ENCODE measurements at regions not wholly inside any gene's neighbourhood (a gene's known extent, or its start where the extent isn't known, plus 50 kb on each side); places are given as distances from the start of the nearest gene placed in this dataset.

DNA sequence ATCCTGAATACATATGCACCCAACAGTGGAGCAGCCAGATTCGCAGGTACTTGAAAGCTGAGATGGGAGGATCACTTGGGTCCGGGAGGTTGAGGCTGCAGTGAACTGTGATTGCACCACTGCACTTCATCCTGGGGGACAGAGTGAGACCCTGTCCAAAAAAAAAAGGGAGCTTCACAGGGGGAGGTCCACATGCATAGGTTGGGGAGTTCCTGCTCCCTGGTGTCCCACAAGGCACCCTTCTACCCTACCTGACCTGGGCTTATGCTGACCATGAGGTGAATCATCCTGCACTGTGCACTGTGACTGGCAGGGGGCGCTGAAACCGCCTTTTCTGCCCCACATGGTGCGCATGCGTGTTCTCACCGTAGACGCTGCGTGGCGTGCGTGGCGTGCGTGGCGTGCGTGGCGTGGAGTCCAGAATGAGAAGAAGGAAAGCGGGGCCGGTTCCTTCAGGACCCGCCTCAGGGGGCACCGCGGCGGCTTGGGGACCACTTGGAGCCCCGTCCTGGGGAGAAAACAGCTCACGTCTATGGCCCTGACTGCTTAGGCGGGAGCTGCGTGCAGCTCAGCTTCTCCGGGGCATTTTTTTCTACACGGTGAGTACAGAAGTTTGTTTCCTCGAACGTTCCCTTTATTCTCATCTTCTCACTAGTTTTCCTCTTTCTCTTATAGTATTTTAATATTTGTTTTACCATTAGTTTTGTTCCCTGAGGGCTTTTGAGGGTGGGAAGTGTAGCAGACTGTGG is 116.6 kb upstream of the GRK3 start:
- TF ChIP-seq CTCF (IDR thresholded peaks at IDR 0.05) (peak; percentile 88 to 99 (median 92)), POLR2A (IDR thresholded peaks at IDR 0.05) (no peak)
- intact Hi-C loops (cut with DNase I; ENCODE audit: low total_unique reads) = no loop called here
- DNase-seq = peak; percentile 91

DNA sequence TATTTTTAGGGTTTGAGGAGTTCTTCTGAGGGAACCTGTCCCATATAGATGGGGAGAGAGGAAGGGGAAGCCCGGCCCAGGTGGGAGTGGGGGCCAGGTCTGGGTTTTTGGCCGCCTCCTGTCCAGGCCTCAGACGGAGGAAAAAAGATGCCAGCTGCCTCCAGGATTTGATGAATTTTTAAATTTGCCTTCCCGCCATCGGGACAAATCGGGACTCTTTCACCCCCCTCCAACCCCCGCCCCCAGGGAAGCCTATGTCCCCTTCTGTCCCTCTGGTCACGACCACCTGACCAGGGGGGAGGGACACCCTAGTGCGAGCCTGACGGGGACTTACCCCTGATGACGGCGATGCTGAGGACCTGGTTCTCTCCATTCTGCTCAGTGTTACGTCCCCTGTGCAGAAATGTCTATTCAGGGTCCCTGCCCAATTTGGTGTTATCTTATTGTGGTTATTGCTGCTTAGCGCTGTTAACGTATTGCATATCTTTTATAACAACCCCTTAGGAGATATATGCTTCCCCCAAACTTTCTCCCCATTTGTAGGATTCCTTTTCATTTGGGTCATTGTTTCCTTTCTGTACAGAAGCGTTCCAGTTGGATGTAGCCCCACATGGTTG is 115.9 kb upstream of the GRK3 start:
- Histone ChIP-seq H3K27ac (peak overlapping the region; percentile 46 to 79), H3K9me3 (no peaks in the 10 kb centered on the region), H3K4me3 (peak overlapping the region; percentile 73 to 87), H3K27me3 (no peaks in the 10 kb centered on the region), H3K4me1 (peaks cover 31% of the 10 kb centered on the region), H3K36me3 (ENCODE audit: low read depth, missing control alignments) (no peaks in the 10 kb centered on the region)
- no peak for DNase-seq
- intact Hi-C loops (cut with DNase I; ENCODE audit: low total_unique reads) = no loop called here
- 1 to 2% methylated on average over 16 of the region's 16 CpGs for WGBS, 2 donors
- no peak for TF ChIP-seq CTCF (IDR thresholded peaks at IDR 0.05)
- no peak for TF ChIP-seq POLR2A (IDR thresholded peaks at IDR 0.05)

More for the DNA sequence above, 116.6 kb upstream of the GRK3 start:
- Histone ChIP-seq H3K4me3 (peak overlapping the region; percentile 73 to 87), H3K36me3 (ENCODE audit: low read depth, missing control alignments) (no peaks in the 10 kb centered on the region), H3K9me3 (no peaks in the 10 kb centered on the region), H3K27me3 (no peaks in the 10 kb centered on the region), H3K4me1 (peaks cover 25% of the 10 kb centered on the region), H3K27ac (peak overlapping the region; percentile 46 to 79)
- 4 to 5% methylated on average over 26 to 30 of the region's 30 CpGs for WGBS, 2 donors

DNA sequence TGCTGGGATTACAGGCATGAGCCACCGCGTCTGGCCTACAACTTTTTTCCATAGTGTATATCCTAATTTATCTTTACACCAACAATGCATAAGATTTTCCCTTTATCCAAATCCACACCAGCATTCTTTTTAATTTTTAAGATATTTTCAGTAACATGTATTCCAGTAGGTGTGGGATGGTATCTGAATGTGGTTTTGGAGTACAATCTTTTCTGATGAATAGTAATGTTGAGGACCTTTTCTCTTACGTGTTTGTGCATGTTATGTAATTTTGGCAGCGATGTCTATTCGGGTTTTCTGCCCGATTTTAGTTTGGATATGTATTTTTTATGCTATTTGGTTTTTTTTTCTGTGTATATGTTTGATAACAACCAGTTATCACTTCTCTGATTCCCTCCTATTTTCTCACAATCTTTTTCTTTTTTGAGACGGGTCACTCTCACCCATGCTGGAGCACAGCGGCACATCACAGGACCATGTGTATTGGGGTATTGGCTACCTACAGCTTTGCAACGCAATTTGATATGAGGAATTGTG is 114.6 kb upstream of the GRK3 start:
- DNase-seq = no peak
- Histone ChIP-seq H3K4me1 (peaks cover 31% of the 10 kb centered on the region), H3K27me3 (no peaks in the 10 kb centered on the region), H3K27ac (no peak overlapping the region), H3K4me3 (peak overlapping the region in 1 of 2 donors; percentile 4), H3K36me3 (ENCODE audit: low read depth, missing control alignments) (no peaks in the 10 kb centered on the region), H3K9me3 (no peaks in the 10 kb centered on the region)
- 60 to 74% methylated on average over 9 of the region's 9 CpGs for WGBS, 2 donors
- intact Hi-C loops (cut with DNase I; ENCODE audit: low total_unique reads) = no loop called here
- TF ChIP-seq CTCF (IDR thresholded peaks at IDR 0.05) (no peak), POLR2A (IDR thresholded peaks at IDR 0.05) (no peak)

GRCh38 chr22:25451480-25452114 is 112.9 kb upstream of the GRK3 start:
- peaks cover 31% of the 10 kb centered on the region for H3K4me1 ChIP-seq
- WGBS, 2 donors = 64 to 71% methylated on average over 2 of the region's 2 CpGs

More at GRCh38 chr22:25451480-25452114, 112.9 kb upstream of the GRK3 start:
- H3K27ac ChIP-seq = peak overlapping the region; percentile 39 to 44
- no peak for TF ChIP-seq POLR2A (IDR thresholded peaks at IDR 0.05)
- no peak for TF ChIP-seq CTCF (IDR thresholded peaks at IDR 0.05)
- no peak overlapping the region for H3K4me3 ChIP-seq
- no peaks in the 10 kb centered on the region for H3K9me3 ChIP-seq
- peak; percentile 60 for DNase-seq
- H3K36me3 ChIP-seq (ENCODE audit: low read depth, missing control alignments) = no peaks in the 10 kb centered on the region
- intact Hi-C loops (cut with DNase I; ENCODE audit: low total_unique reads) = no loop called here
- H3K27me3 ChIP-seq = no peaks in the 10 kb centered on the region
